ENCODE measurements at regions not wholly inside any gene's neighbourhood (a gene's known extent, or its start where the extent isn't known, plus 50 kb on each side); places are given as distances from the start of the nearest gene placed in this dataset.
"Not testable (repeated sequence)": the region's sequence is repeated elsewhere in the genome, so short reads cannot be mapped to it uniquely, and the experiment has no call there.

- DNase-seq (ENCODE audit: low spot score) (no peak), FAIRE-seq (no peak)
These were observed 440.9 kb upstream of the CCDC54 start for GRCh38 chr3:106936337-106936736.

- FAIRE-seq, result no peak
- no peak for DNase-seq (ENCODE audit: low spot score)
These were observed 435.2 kb upstream of the CCDC54 start for GRCh38 chr3:106942051-106942450.

GRCh38 chr3:106943071-106943470 lies 434.2 kb upstream of the CCDC54 start:
- no peak for DNase-seq (ENCODE audit: low spot score)
- FAIRE-seq, result no peak

GRCh38 chr3:106945435-106945834 lies 431.8 kb upstream of the CCDC54 start:
- no peak for DNase-seq (ENCODE audit: low spot score)
- peak; percentile 13 for FAIRE-seq

GRCh38 chr3:106946866-106947265 lies 430.4 kb upstream of the CCDC54 start:
- no peak for DNase-seq (ENCODE audit: low spot score)

GRCh38 chr3:106957029-106957428 lies 420.2 kb upstream of the CCDC54 start:
- DNase-seq (ENCODE audit: low spot score) (no peak), FAIRE-seq (no peak)

More at GRCh38 chr3:106946866-106947265, 430.4 kb upstream of the CCDC54 start:
- no peak for FAIRE-seq

- FAIRE-seq (no peak), DNase-seq (ENCODE audit: low spot score) (no peak)
These were observed 414.2 kb upstream of the CCDC54 start for GRCh38 chr3:106962993-106963392.

GRCh38 chr3:106963442-106963841 lies 413.8 kb upstream of the CCDC54 start:
- FAIRE-seq (no peak), DNase-seq (ENCODE audit: low spot score) (no peak)

- DNase-seq (ENCODE audit: low spot score), result no peak
- FAIRE-seq, result no peak
These were observed 411.9 kb upstream of the CCDC54 start for GRCh38 chr3:106965307-106965706.

GRCh38 chr3:106969596-106969995 lies 407.6 kb upstream of the CCDC54 start:
- DNase-seq (ENCODE audit: low spot score) (no peak), FAIRE-seq (no peak)

GRCh38 chr3:106981392-106981791 lies 395.8 kb upstream of the CCDC54 start:
- FAIRE-seq, result no peak
- no peak for DNase-seq (ENCODE audit: low spot score)

- no peak for DNase-seq (ENCODE audit: low spot score)
- FAIRE-seq, result no peak
These were observed 391.5 kb upstream of the CCDC54 start for GRCh38 chr3:106985721-106986120.

- not testable (repeated sequence) for DNase-seq (ENCODE audit: low spot score); FAIRE-seq
These were observed 378.2 kb upstream of the CCDC54 start for GRCh38 chr3:106998841-106999682.

GRCh38 chr3:107001635-107002034 lies 375.6 kb upstream of the CCDC54 start:
- no peak for DNase-seq (ENCODE audit: low spot score)
- FAIRE-seq, result no peak

- FAIRE-seq; DNase-seq (ENCODE audit: low spot score): not testable (repeated sequence)
These were observed 371.9 kb upstream of the CCDC54 start for GRCh38 chr3:107005352-107005751.

- DNase-seq (ENCODE audit: low spot score) (no peak), FAIRE-seq (no peak)
These were observed 369.0 kb upstream of the CCDC54 start for GRCh38 chr3:107008213-107008612.

- no peak for DNase-seq (ENCODE audit: low spot score)
- no peak for FAIRE-seq
These were observed 363.6 kb upstream of the CCDC54 start for GRCh38 chr3:107013641-107014040.

- FAIRE-seq (no peak), DNase-seq (ENCODE audit: low spot score) (no peak)
These were observed 352.6 kb upstream of the CCDC54 start for GRCh38 chr3:107024551-107025026.

GRCh38 chr3:107025961-107026360 lies 351.3 kb upstream of the CCDC54 start:
- DNase-seq (ENCODE audit: low spot score) (no peak), FAIRE-seq (no peak)

GRCh38 chr3:107028086-107028485 lies 349.2 kb upstream of the CCDC54 start:
- FAIRE-seq (peak; percentile 46), DNase-seq (ENCODE audit: low spot score) (no peak)

- DNase-seq (ENCODE audit: low spot score) (no peak), FAIRE-seq (no peak)
These were observed 348.6 kb upstream of the CCDC54 start for GRCh38 chr3:107028626-107029025.

- no peak for FAIRE-seq
These were observed 345.1 kb upstream of the CCDC54 start for GRCh38 chr3:107032111-107032510.

GRCh38 chr3:107034142-107034541 lies 343.1 kb upstream of the CCDC54 start:
- FAIRE-seq, result no peak
- no peak for DNase-seq (ENCODE audit: low spot score)

More at GRCh38 chr3:107032111-107032510, 345.1 kb upstream of the CCDC54 start:
- DNase-seq (ENCODE audit: low spot score), result no peak

Data from urothelium cell line (cell line).